Activated CD8-positive, alpha-beta memory T cell treated with anti-CD3 and anti-CD28 coated beads for 36 hours (primary cell): ENCODE measurements at regions not wholly inside any gene's neighbourhood (a gene's known extent, or its start where the extent isn't known, plus 50 kb on each side); places are given as distances from the start of the nearest gene placed in this dataset.
"Not testable (repeated sequence)": the region's sequence is repeated elsewhere in the genome, so short reads cannot be mapped to it uniquely, and the experiment has no call there.

Source experiments
- CTCF ChIA-PET: fragments of 350-600 bp; sonication (Branson Sonifier 250); formaldehyde crosslinking; loops from one replicate; lab custom pipeline; 2021; ENCODE audit warnings: antibody characterized with exemption; lab: Charles Lee
- POLR2A ChIA-PET: fragments of 350-600 bp; sonication (Branson Sonifier 250); formaldehyde crosslinking; loops from one replicate; lab custom pipeline; 2021; ENCODE audit warnings: antibody characterized with exemption; lab: Charles Lee

DNA sequence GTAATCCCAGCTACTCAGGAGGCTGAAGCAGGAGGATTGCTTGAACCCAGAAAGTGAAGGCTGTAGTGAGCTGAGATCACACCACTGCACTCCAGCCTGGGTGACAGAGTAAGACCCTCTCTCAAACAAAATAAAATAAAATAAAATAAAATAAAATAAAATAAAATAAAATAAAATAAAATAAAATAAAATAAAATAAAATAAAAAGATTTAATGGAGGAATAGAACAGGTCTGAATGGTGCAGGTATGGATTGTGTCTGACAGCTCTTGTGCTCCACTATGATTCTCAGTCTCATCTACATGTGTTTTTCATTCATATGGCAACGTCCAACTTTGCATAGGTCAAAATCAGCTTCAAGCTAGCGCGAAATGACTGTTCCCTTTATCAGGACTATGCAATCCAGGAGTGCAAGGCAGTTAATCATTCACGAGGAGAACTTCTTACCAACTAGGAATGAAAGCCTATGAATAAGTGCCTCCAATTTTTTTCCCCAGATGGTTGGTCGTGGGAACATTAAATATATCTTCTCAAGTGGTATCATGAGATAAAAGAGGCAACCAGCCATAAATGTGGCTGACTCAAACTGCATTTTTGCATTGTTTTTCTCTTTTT is 1392.3 kb upstream of the CDH9 start:
- ChIA-PET CTCF (no interaction called here), POLR2A (no interaction called here)

- CTCF ChIA-PET: no interaction called here
- POLR2A ChIA-PET: no interaction called here
These were observed 1382.8 kb upstream of the CDH9 start for GRCh38 chr5:28421141-28421540.

DNA sequence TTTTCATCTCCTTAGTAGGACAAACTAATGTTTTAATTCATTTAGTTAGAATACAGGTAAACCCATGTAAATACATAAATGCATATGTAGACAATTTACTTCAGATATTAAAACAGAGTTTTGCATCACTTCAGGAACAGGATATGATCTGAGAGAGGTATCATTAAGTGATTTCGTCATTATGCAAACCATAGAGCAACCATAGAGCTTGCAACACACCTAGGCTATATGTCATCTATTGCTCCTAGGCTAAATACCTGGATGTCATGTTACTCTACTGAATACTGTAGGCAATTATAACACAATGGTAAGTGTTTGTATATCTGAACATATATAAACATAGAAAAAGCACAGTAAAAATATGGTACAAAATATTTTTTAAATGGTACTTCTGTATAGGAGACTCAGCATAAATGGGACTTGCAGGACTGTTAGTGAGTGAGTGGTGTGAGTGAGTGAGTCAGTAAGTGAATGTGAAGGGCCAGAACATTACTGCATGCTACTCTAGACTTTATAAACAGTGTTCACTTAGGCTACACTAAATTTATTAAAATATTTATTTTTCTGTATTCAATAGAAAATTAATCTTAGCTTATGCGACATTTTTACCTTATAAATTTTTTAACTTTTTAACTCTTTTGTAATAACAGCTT is 1377.5 kb upstream of the CDH9 start:
- POLR2A ChIA-PET: no interaction called here

DNA sequence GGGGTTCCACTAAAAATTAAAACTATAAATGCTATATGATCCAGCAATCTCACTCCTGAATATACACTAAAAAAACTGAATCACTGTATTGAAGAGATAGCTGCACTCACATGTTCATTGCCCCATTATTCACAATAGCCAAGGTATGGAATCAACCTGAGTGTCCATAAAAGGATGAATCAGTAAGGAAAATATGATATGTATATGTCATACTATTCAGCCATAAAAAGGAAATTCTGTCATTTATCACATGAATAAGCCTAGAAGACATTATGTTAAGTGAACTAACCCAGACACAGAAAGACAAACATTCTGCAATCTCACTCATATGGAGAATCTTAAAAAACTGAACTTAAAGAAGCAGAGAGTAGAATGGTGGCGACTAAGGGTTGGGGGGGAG is 1376.2 kb upstream of the CDH9 start:
- POLR2A ChIA-PET: no interaction called here
- CTCF ChIA-PET: no interaction called here

More for the DNA sequence above, 1377.5 kb upstream of the CDH9 start:
- CTCF ChIA-PET: no interaction called here

DNA sequence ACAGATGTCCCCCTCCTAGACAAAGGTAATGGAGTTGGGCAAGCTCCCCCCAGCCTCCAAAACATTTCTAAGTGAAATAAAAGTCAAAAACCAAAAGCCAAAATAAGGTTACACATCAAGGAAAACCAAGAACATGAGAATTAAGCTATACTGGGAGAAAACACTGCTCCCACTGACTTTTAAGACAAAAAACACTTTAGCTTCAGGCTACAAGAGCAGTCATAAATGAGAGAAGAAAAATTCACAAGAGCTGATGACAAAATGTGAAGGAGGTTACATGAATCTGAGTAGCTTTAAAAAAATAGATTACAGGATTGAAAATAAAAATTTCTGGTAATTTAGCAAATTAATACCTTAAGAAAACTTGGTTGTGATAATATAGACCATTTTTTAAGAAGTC is 1370.3 kb upstream of the CDH9 start:
- CTCF ChIA-PET: no interaction called here
- POLR2A ChIA-PET: no interaction called here

- ChIA-PET POLR2A (no interaction called here), CTCF (no interaction called here)
These were observed 1369.8 kb upstream of the CDH9 start for GRCh38 chr5:28408186-28408585.

GRCh38 chr5:28404363-28405071 is 1366.1 kb upstream of the CDH9 start:
- ChIA-PET POLR2A (no interaction called here), CTCF (no interaction called here)

- ChIA-PET POLR2A (no interaction called here), CTCF (no interaction called here)
These were observed 1365.5 kb upstream of the CDH9 start for GRCh38 chr5:28403846-28404245.

- POLR2A ChIA-PET: no interaction called here
- CTCF ChIA-PET: no interaction called here
These were observed 1364.4 kb upstream of the CDH9 start for GRCh38 chr5:28402590-28403301.

- ChIA-PET POLR2A (no interaction called here), CTCF (no interaction called here)
These were observed 1361.7 kb upstream of the CDH9 start for GRCh38 chr5:28400076-28400475.

- ChIA-PET CTCF (interaction anchor here (0.7 kb wide), 1 partner anchor 927 kb away, joined by 3 read pairs; no protein-coding TSS in a partner anchor), POLR2A (no interaction called here)
These were observed 1360.8 kb upstream of the CDH9 start for GRCh38 chr5:28399211-28399610.

DNA sequence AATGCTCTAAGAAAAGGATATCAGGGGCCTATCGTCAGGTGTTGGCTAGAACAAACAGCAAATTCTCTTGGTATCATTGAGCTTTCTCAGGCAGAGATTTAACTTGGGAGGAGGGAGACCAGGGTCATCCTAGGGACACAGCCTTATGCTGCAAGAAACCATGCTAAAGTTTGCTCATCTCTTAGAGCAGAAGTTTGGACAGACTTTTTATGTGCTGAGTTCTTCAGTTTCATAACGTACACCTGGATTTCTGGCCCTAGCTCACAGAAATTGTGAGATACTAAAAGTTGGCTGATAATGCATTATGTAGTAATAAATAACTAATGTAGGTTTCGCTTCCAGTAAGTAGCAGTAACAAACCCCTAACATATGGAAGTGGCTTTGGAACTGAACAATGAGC is 1359.8 kb upstream of the CDH9 start:
- CTCF ChIA-PET: no interaction called here
- POLR2A ChIA-PET: no interaction called here

DNA sequence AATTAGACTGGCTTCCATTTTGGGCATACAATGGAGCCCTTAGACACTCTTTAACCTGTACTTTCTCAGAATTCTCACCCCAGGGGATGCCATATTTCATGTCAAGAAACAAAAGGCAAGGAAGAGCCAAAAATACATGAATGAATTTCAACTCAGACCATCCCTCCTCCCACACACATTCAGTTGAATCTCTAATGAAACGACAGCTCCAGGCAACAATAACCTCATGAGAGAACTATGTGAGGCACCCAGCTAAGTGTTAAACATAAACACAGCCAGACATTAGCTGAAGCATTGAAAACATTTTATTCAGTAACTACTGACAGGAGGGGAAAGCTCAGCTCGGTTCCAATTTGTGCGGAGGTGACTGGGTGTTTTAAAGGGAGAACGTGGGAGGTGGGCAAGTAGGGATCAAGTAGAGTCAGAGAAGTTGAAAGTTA is 1359.1 kb upstream of the CDH9 start:
- ChIA-PET POLR2A (no interaction called here), CTCF (no interaction called here)

GRCh38 chr5:28391277-28391676 is 1352.9 kb upstream of the CDH9 start:
- ChIA-PET CTCF (no interaction called here), POLR2A (no interaction called here)

DNA sequence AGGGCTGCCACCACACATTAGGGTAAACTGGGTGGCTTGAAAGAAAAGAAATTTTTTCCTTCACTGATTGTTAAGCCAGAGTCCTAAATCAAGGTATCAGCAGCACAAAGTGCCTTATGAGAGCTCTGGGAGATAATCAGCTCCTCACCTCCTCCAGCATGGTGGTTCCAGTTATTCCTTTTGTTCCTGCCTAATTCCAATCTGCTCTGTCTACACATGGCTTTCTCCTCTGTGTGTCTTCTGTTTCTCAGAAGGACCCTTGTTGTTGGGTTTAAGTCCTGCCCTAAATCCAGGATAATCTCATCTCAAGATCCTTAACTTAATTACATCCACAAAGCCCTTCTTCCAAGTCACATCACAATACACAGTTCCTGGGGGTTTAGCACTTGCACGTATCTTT is 1352.0 kb upstream of the CDH9 start:
- ChIA-PET CTCF (no interaction called here), POLR2A (no interaction called here)

DNA sequence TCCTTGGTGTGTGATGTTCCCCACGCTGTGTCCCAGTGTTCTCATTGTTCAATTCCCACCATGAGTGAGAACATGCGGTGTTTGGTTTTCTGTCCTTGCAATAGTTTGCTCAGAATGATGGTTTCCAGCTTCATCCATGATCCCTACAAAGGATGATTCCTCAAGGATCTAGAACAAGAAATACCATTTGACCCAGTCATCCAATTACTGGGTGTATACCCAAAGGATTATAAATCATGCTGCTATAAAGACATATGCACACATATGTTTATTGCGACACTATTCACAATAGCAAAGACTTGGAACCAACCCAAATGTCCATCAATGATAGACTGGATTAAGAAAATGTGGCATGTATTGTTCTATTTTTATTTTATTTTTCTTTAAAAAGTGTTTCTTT is 1351.3 kb upstream of the CDH9 start:
- CTCF ChIA-PET, POLR2A ChIA-PET: not testable (repeated sequence)

DNA sequence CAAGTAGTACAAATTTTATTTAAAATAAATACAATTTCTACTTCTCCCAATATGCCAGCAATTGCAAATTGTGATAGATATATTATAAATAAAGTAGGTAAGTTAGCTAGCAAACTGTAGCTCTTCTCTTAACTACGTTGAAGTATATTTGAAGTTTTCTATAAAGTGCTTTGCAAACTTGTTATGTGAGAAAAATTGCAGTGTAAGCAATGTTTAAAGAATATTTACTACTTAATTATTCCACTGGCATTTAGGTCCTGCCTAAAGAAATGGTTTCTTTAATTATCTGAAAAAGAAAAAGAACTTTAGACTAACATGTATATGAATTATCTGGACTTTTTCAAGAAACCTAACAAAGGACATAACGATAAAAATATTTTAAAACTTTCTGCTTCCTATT is 1350.0 kb upstream of the CDH9 start:
- ChIA-PET POLR2A (no interaction called here), CTCF (no interaction called here)

DNA sequence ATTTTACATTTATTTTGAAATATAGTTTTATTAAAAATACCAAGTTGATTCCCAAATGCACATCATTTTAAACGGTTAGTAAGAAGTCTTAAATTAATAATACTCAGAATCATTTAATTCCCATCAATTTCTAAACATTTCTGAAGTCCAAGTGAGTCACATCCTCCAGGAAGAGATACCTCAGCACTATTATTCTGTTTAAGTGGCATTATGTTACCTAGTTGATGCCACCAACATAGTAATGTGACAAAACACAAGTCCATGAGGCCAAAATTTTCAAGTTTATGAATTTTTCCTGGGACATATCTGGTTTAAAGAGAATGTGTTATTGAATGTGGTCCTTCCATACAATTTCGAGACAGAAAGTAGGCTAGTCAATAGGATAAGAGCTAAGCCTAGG is 1348.3 kb upstream of the CDH9 start:
- ChIA-PET CTCF (no interaction called here), POLR2A (no interaction called here)

DNA sequence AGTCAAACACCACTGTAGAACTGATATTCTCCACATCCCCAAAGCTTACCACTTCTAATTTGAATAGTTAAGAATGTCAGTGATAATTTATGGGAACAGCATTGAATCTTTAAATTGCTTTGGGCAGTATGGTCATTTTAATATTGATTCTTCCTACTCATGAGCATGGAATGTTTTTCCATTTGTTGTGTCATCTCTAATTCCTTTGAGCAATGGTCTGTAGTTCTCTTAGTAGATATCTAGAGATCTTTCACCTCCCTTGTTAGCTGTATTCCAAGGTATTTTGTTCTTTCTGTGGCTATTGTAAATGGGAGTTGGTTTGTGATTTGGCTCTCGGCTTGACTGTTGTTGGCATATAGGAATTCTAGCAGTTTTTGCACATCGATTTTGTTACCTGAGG is 1341.8 kb upstream of the CDH9 start:
- CTCF ChIA-PET: no interaction called here
- POLR2A ChIA-PET: no interaction called here

GRCh38 chr5:28374492-28374967 is 1336.1 kb upstream of the CDH9 start:
- CTCF ChIA-PET: no interaction called here
- POLR2A ChIA-PET: no interaction called here
